Mesothelial cell of epicardium (in vitro differentiated cells): ENCODE measurements at regions not wholly inside any gene's neighbourhood (a gene's known extent, or its start where the extent isn't known, plus 50 kb on each side); places are given as distances from the start of the nearest gene placed in this dataset.

Experiments used
- DNase-seq, 2 experiments: peaks; one replicate each; pipeline ENCODE4 v3.0.0; 2021; ENCODE audit warnings: low spot score in 2 of 2; ENCODE audit not compliant: unreplicated experiment in 2 of 2
- H3K27ac Mint-ChIP-seq: 2 replicates; pipeline ENCODE4 v1.8.0; 2021; ENCODE audit warnings: mixed read lengths
- H3K27me3 Mint-ChIP-seq: 2 replicates; pipeline ENCODE4 v1.8.0; 2021; ENCODE audit warnings: low read depth, mixed read lengths
- H3K36me3 Mint-ChIP-seq: 2 replicates; pipeline ENCODE4 v1.8.0; 2021; ENCODE audit warnings: mixed read lengths
- H3K4me1 Mint-ChIP-seq: 2 replicates; pipeline ENCODE4 v1.8.0; 2021; ENCODE audit warnings: mixed read lengths
- H3K4me3 Mint-ChIP-seq: 2 replicates; pipeline ENCODE4 v1.8.0; 2021; ENCODE audit warnings: mild to moderate bottlenecking, moderate library complexity, mixed read lengths
- H3K9me3 Mint-ChIP-seq: 2 replicates; pipeline ENCODE4 v1.8.0; 2021; ENCODE audit warnings: mixed read lengths
- CTCF ChIP-seq: fragments of 200-600 bp; sonication (generic); IDR thresholded peaks from one replicate; pipeline ENCODE4 v1.5.0; 2021; ENCODE audit warnings: antibody characterized with exemption; ENCODE audit not compliant: unreplicated experiment

DNA sequence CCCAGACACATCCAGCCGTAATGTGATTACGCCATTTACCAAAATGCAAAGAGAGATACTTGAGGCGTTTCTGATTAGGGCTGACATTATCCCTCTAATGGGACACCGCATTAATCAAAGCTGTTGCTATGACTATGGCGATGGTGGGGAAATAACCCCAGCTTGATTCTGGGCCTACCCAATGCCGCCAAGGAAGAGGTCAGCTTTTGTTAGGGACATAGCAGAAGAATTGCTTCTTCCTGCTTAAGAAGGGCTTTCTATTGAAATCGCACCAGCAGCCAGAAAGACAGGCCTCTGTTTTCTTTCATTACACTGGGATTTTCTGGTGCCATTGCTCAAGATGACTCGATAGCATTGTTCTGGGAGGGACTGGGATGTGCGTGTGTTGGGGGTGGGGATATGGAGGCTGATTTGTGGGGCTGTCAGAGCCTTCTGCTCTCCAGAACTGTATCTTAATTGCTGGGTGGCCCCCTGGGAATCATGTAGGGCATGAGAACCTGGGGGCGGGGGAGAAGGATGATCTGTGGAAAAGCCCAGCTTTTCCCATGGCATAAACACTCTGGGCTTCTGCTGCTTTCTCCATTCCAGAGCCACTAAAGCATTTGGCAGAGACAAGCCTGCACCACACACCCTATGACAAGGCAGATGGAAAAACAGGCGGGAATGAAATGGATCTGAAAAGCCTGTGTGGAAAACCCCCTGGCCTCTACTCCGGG lies 106.5 kb upstream of the RAD23B start:
- TF ChIP-seq CTCF = no peak
- Mint-ChIP-seq H3K4me3 (no peak overlapping the region), H3K27ac (peak overlapping the region; percentile 1), H3K27me3 (no peaks in the 10 kb centered on the region), H3K9me3 (no peaks in the 10 kb centered on the region), H3K36me3 (no peaks in the 10 kb centered on the region), H3K4me1 (peaks cover 22% of the 10 kb centered on the region)
- DNase-seq = no peak

DNA sequence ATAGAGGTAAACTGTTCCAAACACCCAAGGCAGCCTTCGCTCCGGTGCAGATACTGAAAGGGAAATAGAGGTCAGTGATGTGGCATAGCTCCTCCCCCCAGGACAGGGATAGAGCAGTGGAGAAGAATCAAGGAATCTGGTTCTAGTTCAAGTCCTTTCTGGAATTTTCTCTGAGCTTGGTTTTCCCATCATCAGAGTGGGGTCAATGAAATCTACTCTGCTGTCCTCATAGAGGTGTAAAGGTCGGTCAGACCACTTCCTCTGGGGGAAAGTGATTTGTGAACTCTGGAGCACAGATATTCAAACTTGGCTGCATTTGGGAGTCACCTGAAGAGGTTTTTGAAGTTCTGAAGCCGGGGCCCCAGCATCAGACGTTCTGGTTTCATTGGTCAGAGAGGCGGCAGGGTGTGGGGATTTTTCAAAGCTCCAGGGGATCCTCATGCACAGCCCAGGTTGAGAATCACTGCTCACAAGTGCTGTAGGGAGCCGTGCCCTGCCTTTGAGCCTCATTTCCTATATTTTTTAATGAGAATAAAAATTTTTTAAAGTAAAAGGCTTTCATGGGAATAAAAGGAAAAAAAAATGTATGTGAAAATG lies 105.7 kb upstream of the RAD23B start:
- no peak for DNase-seq
- H3K36me3 Mint-ChIP-seq = peaks cover 1% of the 10 kb centered on the region
- peaks cover 2% of the 10 kb centered on the region for H3K9me3 Mint-ChIP-seq
- no peak for TF ChIP-seq CTCF
- H3K4me1 Mint-ChIP-seq = peaks cover 22% of the 10 kb centered on the region
- H3K27me3 Mint-ChIP-seq = no peaks in the 10 kb centered on the region
- H3K4me3 Mint-ChIP-seq = no peak overlapping the region
- no peak overlapping the region for H3K27ac Mint-ChIP-seq

DNA sequence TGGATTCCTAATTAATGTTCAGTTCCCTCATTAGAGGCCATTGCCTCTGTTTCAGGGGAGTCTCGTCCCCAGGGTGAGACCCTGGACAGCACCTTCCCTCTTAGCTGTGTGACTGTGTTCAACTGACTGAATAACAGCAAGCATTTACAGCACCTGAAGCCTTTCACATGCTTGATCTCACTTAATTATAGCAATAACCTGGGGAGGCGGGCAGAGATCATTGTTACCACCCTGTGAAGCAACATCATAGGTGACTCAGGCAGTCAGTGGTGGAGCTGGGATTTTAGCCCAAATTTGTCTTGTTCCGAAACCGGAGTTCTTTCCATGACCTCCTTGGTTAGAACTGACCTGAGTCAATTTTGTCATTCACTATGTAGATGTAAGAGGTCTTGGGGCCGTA lies 105.2 kb upstream of the RAD23B start:
- Mint-ChIP-seq H3K4me1 (peaks cover 22% of the 10 kb centered on the region), H3K36me3 (peaks cover 3% of the 10 kb centered on the region), H3K27ac (no peak overlapping the region), H3K27me3 (no peaks in the 10 kb centered on the region), H3K4me3 (no peak overlapping the region), H3K9me3 (peaks cover 4% of the 10 kb centered on the region)
- no peak for TF ChIP-seq CTCF
- no peak for DNase-seq

GRCh38 chr9:107178293-107178692 lies 104.8 kb upstream of the RAD23B start:
- peaks cover 22% of the 10 kb centered on the region for H3K4me1 Mint-ChIP-seq
- H3K9me3 Mint-ChIP-seq = peaks cover 9% of the 10 kb centered on the region

GRCh38 chr9:107180206-107180605 lies 102.9 kb upstream of the RAD23B start:
- H3K27me3 Mint-ChIP-seq = no peaks in the 10 kb centered on the region
- no peak for DNase-seq
- no peak overlapping the region for H3K27ac Mint-ChIP-seq
- H3K36me3 Mint-ChIP-seq = peaks cover 9% of the 10 kb centered on the region
- no peak for TF ChIP-seq CTCF
- H3K4me3 Mint-ChIP-seq = no peak overlapping the region
- H3K4me1 Mint-ChIP-seq = peaks cover 22% of the 10 kb centered on the region
- peaks cover 18% of the 10 kb centered on the region for H3K9me3 Mint-ChIP-seq

More at GRCh38 chr9:107178293-107178692, 104.8 kb upstream of the RAD23B start:
- no peak for TF ChIP-seq CTCF
- peaks cover 6% of the 10 kb centered on the region for H3K36me3 Mint-ChIP-seq
- no peak overlapping the region for H3K27ac Mint-ChIP-seq
- DNase-seq = no peak
- H3K27me3 Mint-ChIP-seq = no peaks in the 10 kb centered on the region
- no peak overlapping the region for H3K4me3 Mint-ChIP-seq
